ENCODE measurements at regions not wholly inside any gene's neighbourhood (a gene's known extent, or its start where the extent isn't known, plus 50 kb on each side); places are given as distances from the start of the nearest gene placed in this dataset.

- no peak for TF ChIP-seq CTCF (conservative IDR thresholded peaks at IDR 0.05 in 1 of 2, IDR thresholded peaks at IDR 0.05 in 1 of 2; ENCODE audit: extremely low read depth in 1 of 2, insufficient read depth in 1 of 2, low read depth in 1 of 2, low read length in 2 of 2)
- TF ChIP-seq EZH2 (IDR thresholded peaks at IDR 0.05; ENCODE audit: borderline replicate concordance, low read length) = no peak
Observed at GRCh38 chr3:21294768-21295167, 456.2 kb downstream of the ZNF385D start.

Data from mammary epithelial cell (primary cell).